Gastrocnemius medialis (tissue), 4 donors: ENCODE measurements at regions not wholly inside any gene's neighbourhood (a gene's known extent, or its start where the extent isn't known, plus 50 kb on each side); places are given as distances from the start of the nearest gene placed in this dataset.

Experiments
- POLR2A ChIP-seq, 2 donors: fragments of 450-650 bp; IDR thresholded peaks; one replicate each; pipeline ENCODE4 v1.6.1; 2017; ENCODE audit warnings: antibody characterized with exemption in 2 of 2, mild to moderate bottlenecking in 2 of 2, moderate library complexity in 2 of 2
- TF ChIP-seq, protein P1 (sequence below), 5 experiments: fragments of 450-650 bp in 3 of 5; fragments of 200-600 bp in 2 of 5; sonication (generic) in 2 of 5; IDR thresholded peaks in 4 of 5; conservative IDR thresholded peaks in 1 of 5; 1 replicate in 4 of 5; 2 replicates in 1 of 5; pipeline ENCODE4 v1.5.1; 2016 to 2019; ENCODE audit warnings: antibody characterized with exemption in 5 of 5, mild to moderate bottlenecking in 3 of 5, moderate library complexity in 3 of 5

DNA sequence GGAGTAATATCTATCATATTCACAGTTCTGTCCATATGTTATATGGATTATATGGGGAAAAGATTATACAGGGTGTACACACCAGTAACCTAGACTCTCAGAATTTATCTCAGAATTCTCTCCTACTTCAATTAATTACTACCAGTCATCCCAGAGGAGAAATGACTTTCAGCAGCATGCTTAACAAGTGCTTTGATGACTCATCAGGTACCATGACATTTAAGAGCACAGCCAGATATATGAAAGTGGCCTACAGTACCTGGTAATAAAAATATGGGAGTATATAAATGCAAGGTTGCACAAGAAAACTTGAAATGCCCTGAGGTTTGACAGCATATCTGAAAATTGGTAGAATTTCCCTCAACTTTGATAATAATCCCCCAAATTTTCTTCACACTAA lies 1273.0 kb downstream of the OTOL1 start:
- TF ChIP-seq, protein P1, sequence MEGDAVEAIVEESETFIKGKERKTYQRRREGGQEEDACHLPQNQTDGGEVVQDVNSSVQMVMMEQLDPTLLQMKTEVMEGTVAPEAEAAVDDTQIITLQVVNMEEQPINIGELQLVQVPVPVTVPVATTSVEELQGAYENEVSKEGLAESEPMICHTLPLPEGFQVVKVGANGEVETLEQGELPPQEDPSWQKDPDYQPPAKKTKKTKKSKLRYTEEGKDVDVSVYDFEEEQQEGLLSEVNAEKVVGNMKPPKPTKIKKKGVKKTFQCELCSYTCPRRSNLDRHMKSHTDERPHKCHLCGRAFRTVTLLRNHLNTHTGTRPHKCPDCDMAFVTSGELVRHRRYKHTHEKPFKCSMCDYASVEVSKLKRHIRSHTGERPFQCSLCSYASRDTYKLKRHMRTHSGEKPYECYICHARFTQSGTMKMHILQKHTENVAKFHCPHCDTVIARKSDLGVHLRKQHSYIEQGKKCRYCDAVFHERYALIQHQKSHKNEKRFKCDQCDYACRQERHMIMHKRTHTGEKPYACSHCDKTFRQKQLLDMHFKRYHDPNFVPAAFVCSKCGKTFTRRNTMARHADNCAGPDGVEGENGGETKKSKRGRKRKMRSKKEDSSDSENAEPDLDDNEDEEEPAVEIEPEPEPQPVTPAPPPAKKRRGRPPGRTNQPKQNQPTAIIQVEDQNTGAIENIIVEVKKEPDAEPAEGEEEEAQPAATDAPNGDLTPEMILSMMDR (IDR thresholded peaks at IDR 0.05 in 4 of 5, conservative IDR thresholded peaks at IDR 0.05 in 1 of 5): no peak
- no peak for TF ChIP-seq POLR2A (IDR thresholded peaks at IDR 0.05)
